Spleen (tissue), 3 donors: ENCODE measurements at regions not wholly inside any gene's neighbourhood (a gene's known extent, or its start where the extent isn't known, plus 50 kb on each side); places are given as distances from the start of the nearest gene placed in this dataset.

Experiments used
- POLR2A ChIP-seq, 3 donors: fragments of 450-650 bp; IDR thresholded peaks; one replicate each; pipeline ENCODE4 v1.5.1; 2017; ENCODE audit warnings: antibody characterized with exemption in 3 of 3, mild to moderate bottlenecking in 1 of 3
- POLR2AphosphoS5 ChIP-seq, 3 donors: sonication (generic); formaldehyde crosslinking; IDR thresholded peaks; one replicate each; pipeline ENCODE4 v1.5.1; 2017; ENCODE audit warnings: antibody characterized with exemption in 3 of 3

GRCh38 chr2:12819103-12819475 is 102.4 kb downstream of the TRIB2 start:
- peak in 1 of 3 donors; percentile 90 for TF ChIP-seq POLR2AphosphoS5 (IDR thresholded peaks at IDR 0.05)
- TF ChIP-seq POLR2A (IDR thresholded peaks at IDR 0.05) = no peak
